Fibroblast of the aortic adventitia (primary cell): ENCODE measurements at regions not wholly inside any gene's neighbourhood (a gene's known extent, or its start where the extent isn't known, plus 50 kb on each side); places are given as distances from the start of the nearest gene placed in this dataset.

ENCODE experiments used
- DNase-seq: peaks from one replicate; pipeline ENCODE4 v3.0.0-alpha.2; 2010; ENCODE audit warnings: low read depth
- H3K4me3 ChIP-seq: 2 replicates; pipeline ENCODE4 v1.5.1; 2011; ENCODE audit warnings: low read depth, mild to moderate bottlenecking, control low read depth, low read length, moderate library complexity
- TF ChIP-seq, protein P1 (sequence below): IDR thresholded peaks from 2 replicates; pipeline ENCODE4 v1.5.1; 2011; ENCODE audit warnings: mild to moderate bottlenecking, low read length, control low read depth, inconsistent platforms; ENCODE audit not compliant: insufficient read depth

DNA sequence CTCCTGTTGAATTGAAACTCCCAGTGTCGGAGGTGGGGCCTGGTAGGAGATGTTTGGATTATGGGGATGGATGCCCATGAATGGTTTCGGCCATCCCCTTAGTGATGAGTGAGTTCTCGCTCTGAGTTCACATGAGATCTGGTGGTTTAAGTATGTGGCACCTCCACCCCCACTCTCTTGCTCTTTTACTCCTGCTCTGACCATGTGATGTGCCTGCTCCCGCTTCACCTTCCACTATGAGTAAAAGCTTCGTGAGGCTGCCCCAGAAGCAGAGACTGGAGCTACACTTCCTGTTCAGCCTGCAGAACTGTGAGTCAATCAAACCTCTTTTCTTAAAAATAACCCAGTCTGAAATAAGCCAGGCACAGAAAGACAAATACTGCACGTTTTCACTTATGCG lies 512.4 kb downstream of the HS3ST4 start:
- TF ChIP-seq, protein P1, sequence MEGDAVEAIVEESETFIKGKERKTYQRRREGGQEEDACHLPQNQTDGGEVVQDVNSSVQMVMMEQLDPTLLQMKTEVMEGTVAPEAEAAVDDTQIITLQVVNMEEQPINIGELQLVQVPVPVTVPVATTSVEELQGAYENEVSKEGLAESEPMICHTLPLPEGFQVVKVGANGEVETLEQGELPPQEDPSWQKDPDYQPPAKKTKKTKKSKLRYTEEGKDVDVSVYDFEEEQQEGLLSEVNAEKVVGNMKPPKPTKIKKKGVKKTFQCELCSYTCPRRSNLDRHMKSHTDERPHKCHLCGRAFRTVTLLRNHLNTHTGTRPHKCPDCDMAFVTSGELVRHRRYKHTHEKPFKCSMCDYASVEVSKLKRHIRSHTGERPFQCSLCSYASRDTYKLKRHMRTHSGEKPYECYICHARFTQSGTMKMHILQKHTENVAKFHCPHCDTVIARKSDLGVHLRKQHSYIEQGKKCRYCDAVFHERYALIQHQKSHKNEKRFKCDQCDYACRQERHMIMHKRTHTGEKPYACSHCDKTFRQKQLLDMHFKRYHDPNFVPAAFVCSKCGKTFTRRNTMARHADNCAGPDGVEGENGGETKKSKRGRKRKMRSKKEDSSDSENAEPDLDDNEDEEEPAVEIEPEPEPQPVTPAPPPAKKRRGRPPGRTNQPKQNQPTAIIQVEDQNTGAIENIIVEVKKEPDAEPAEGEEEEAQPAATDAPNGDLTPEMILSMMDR, result no peak

DNA sequence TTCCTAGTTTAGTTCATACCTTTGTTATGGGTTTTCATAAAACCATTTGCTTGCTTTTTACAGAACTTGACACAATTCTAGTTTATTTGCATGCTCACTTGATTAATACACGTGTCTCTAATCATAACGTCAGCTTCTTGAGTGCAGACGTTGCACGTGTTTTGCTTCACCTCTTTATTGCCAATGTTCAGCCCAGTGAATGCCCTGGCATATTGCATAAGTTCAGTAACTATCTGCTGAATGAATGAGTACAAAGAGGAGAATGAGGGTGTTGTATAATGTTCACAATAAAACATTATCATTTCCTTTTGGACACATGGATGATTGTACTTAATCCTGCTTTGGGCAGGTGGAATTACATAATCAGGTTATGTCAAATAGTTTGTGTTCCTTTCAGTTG lies 519.8 kb downstream of the HS3ST4 start:
- DNase-seq, result no peak
- no peak overlapping the region for H3K4me3 ChIP-seq
- TF ChIP-seq, protein P1, result no peak

More for the DNA sequence above, 512.4 kb downstream of the HS3ST4 start:
- DNase-seq, result no peak
- no peak overlapping the region for H3K4me3 ChIP-seq

DNA sequence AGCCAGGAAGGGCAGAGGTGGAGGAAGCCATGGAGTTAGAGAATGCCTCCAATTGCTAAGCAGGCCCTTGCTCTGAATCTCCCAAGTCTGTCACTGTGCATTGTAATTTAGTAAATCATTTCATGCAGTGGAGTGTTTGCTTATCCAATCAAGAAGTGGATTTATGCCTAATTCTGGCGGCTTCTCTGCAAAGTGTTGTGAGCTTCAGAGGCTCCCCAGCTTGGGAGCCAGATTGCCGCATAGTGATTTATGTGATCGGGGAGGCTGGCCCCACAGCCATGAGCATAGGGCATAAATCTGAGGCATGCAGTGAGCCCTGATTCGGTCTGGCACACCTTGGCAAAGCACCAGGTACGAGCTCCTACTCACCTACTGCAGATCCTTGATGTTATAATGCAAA lies 520.8 kb downstream of the HS3ST4 start:
- H3K4me3 ChIP-seq, result no peak overlapping the region
- no peak for DNase-seq
- TF ChIP-seq, protein P1, result no peak

DNA sequence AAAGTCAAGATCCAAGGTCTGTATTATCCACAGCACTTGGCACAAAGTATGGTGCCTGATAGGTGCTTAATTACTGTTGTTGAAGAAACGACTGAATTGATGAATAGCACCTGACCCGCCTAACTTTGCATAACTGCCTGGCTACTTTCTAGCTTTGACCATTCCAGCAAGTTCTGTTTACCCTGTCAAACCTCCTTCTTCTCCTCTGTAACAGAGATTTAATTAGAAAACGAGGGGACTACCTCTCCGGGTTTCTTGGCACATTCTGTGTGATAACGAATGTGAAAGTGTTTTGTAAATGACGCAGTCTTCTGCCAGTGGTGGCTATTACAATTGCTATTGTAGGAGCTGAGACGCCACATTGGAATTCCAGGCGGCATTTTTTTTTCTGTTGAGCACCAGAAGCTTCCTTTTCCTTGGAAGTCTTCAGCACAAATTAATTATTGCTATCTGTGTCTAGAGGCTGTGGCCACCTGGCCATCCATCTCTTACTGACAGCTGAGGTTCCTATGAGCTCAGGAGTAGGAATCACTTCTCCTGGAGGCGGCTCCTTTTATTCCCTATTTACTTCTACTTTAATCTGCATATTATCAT lies 522.9 kb downstream of the HS3ST4 start:
- TF ChIP-seq, protein P1, result no peak
- no peak overlapping the region for H3K4me3 ChIP-seq
- DNase-seq, result no peak

DNA sequence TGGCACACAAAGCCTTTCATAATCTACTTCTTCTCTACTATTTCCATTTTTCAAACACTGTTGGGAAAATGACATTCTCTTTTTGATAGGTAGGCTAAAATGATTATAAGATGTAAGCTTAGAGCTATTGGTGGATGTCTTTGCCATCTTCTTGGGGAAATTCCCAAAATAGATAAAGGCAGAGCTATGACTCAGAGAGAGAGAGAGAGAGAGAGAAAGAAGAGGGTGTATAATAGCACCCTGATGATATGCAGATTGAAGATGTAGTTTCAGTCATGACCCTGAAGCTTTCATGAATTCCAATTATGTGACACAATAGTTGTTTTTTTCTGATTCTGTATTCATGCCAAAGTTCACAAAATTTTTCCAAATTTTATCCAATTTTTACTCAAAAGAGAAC lies 529.1 kb downstream of the HS3ST4 start:
- no peak for DNase-seq
- no peak overlapping the region for H3K4me3 ChIP-seq
- TF ChIP-seq, protein P1, result no peak

DNA sequence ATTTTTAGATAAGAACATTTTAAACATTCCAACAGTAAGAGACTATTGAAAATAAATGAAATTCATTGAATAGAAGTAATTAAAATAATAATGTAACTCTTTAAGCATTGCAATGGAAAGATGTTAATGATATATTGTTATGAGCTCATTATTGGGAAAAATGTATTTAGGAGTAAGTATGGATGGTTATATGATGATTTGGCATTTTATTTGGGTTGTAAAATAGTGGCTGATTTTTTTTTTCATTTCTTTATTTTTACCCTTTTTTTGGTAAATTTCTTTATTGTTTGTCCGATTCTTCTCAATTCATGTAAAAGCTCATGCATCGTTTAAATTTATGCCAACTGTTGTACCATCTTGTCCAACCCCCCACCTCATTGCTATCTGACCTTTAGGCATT lies 539.9 kb downstream of the HS3ST4 start:
- TF ChIP-seq, protein P1, result no peak
- no peak for DNase-seq
- H3K4me3 ChIP-seq, result no peak overlapping the region

DNA sequence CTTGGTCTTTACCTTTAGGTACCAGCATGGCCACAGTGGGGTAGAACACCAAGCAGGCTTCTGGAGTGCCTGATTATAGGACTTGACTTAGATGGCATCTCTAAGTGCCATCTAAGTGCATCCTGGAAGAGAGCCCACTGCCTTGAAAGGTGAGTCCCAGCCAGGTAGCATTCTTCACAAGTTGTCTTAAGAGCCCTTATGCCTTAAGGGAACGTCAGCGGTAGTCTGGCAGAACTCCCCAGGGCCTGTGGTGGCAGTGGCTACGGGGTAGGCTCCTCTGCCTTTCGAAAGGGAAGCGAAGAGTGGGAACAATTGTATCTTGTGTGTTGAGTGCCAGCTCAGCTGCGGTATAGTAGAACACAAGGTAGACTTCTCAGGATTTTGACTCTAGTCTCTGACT lies 549.0 kb downstream of the HS3ST4 start:
- DNase-seq, result no peak
- TF ChIP-seq, protein P1, result no peak
- H3K4me3 ChIP-seq, result no peak overlapping the region
